ENCODE measurements at regions not wholly inside any gene's neighbourhood (a gene's known extent, or its start where the extent isn't known, plus 50 kb on each side); places are given as distances from the start of the nearest gene placed in this dataset.

DNA sequence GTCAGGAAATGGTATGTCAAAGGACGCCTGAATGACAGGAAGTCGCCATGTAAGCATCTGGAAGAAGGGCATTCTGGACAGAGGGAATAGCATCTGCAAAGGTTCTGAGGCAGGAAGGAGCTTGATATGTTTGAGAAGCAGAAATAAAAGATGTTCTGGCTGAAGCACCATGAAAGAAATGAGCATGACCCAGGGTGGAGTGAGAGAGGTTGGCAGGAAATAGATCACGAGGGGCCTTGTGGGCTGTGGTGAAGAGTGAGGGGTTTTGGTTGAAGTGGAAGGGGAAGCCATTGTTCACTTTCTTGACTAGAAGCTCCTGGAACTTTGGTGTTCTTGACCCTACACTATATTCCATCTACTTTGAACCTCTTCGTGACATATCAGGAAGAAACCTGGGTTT is 99.4 kb upstream of the PARP11 start:
- no peak overlapping the region for H3K4me3 ChIP-seq
- no peaks in the 10 kb centered on the region for H3K4me1 ChIP-seq
- H3K27ac ChIP-seq (replicated peaks) = no peak overlapping the region
- H3K9me3 ChIP-seq (replicated peaks) = no peaks in the 10 kb centered on the region
- H3K36me3 ChIP-seq = no peaks in the 10 kb centered on the region
- intact Hi-C loops (cut with micrococcal nuclease) = no loop called here
- H3K27me3 ChIP-seq (ENCODE audit: low read depth) = peaks cover 18% of the 10 kb centered on the region
- DNase-seq = no peak
- TF ChIP-seq, protein P1, sequence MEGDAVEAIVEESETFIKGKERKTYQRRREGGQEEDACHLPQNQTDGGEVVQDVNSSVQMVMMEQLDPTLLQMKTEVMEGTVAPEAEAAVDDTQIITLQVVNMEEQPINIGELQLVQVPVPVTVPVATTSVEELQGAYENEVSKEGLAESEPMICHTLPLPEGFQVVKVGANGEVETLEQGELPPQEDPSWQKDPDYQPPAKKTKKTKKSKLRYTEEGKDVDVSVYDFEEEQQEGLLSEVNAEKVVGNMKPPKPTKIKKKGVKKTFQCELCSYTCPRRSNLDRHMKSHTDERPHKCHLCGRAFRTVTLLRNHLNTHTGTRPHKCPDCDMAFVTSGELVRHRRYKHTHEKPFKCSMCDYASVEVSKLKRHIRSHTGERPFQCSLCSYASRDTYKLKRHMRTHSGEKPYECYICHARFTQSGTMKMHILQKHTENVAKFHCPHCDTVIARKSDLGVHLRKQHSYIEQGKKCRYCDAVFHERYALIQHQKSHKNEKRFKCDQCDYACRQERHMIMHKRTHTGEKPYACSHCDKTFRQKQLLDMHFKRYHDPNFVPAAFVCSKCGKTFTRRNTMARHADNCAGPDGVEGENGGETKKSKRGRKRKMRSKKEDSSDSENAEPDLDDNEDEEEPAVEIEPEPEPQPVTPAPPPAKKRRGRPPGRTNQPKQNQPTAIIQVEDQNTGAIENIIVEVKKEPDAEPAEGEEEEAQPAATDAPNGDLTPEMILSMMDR (IDR thresholded peaks at IDR 0.05; ENCODE audit: borderline replicate concordance) = no peak

DNA sequence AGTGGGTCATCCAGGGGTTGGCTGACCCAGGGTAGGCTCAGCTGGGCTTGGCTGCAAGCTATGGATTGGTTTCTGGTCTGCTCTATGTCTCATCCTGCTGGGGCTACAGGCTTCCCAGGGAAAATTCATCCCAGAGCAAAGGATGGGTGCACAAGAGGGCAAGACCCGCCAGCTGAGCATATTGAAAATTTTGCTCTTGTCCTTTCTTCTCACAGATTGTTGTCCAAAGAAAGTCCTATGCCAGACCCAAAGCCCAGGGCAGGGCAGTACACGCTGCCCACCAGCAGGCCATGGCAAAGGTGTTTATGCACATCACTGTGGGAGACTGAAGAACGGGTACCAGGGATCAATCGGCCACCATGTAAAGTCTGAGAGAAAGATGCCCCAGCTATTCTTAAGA is 95.3 kb upstream of the PARP11 start:
- no peaks in the 10 kb centered on the region for H3K9me3 ChIP-seq (replicated peaks)
- intact Hi-C loops (cut with micrococcal nuclease) = no loop called here
- no peaks in the 10 kb centered on the region for H3K4me1 ChIP-seq
- DNase-seq = no peak
- peaks cover 42% of the 10 kb centered on the region for H3K27me3 ChIP-seq (ENCODE audit: low read depth)
- H3K27ac ChIP-seq (replicated peaks) = no peak overlapping the region
- TF ChIP-seq, protein P1 (IDR thresholded peaks at IDR 0.05; ENCODE audit: borderline replicate concordance) = no peak
- H3K4me3 ChIP-seq = no peak overlapping the region
- H3K36me3 ChIP-seq = no peaks in the 10 kb centered on the region

DNA sequence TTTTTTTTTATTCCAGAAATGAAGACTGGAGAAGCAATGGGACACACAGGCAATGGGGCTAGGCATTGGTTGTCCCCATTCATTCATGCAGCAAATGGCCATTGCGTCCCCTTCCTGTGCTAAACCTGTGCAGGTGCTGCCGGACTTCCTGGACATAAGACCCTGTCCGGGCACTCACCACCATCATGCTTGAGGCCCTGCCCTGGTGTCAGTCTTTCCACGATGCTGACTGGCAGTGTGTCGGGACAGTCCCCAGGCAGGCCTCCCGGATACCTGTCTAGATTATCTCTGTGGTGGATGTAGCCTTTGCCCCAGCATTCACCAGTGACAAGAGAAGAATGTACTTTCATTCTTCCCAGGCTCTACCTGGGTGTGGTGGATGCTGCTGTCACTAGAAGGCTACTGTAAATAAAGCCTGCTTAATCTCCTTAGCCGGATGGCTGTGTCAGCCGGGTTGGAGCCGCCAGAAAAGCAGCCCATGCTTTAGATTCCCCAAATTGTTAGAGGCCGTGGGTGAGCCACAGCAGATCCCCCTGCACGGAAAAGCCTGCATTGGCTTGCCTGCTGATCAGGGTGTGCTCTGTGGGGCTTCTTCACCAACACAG is 94.5 kb upstream of the PARP11 start:
- Histone ChIP-seq H3K9me3 (replicated peaks) (no peaks in the 10 kb centered on the region), H3K4me3 (no peak overlapping the region), H3K27ac (replicated peaks) (no peak overlapping the region), H3K36me3 (no peaks in the 10 kb centered on the region), H3K27me3 (ENCODE audit: low read depth) (peaks cover 42% of the 10 kb centered on the region), H3K4me1 (no peaks in the 10 kb centered on the region)
- intact Hi-C loops (cut with micrococcal nuclease) = no loop called here
- TF ChIP-seq, protein P1 (IDR thresholded peaks at IDR 0.05; ENCODE audit: borderline replicate concordance) = no peak
- DNase-seq = no peak

DNA sequence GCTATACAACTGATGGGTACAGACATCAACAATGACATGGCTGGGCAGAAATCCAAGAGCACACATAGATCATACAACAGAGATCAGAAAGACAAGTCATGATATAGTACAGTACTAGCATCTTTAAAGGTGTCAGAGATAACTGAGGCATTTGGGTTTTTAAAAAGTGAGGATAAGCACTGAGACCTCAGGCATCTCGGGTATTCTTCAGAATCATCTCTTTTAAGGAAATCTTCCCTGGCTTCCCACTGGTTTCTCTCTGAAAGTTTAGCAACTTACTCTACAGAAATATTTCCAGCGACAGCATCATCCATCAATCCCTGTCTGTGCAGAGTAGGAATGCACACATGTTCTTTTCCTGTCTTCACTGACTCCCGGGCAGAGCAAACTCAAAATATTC is 93.2 kb upstream of the PARP11 start:
- no peak for DNase-seq
- intact Hi-C loops (cut with micrococcal nuclease) = no loop called here
- Histone ChIP-seq H3K4me3 (no peak overlapping the region), H3K9me3 (replicated peaks) (no peaks in the 10 kb centered on the region), H3K4me1 (no peaks in the 10 kb centered on the region), H3K36me3 (no peaks in the 10 kb centered on the region), H3K27me3 (ENCODE audit: low read depth) (peaks cover 42% of the 10 kb centered on the region), H3K27ac (replicated peaks) (no peak overlapping the region)
- TF ChIP-seq, protein P1 (IDR thresholded peaks at IDR 0.05; ENCODE audit: borderline replicate concordance) = no peak

DNA sequence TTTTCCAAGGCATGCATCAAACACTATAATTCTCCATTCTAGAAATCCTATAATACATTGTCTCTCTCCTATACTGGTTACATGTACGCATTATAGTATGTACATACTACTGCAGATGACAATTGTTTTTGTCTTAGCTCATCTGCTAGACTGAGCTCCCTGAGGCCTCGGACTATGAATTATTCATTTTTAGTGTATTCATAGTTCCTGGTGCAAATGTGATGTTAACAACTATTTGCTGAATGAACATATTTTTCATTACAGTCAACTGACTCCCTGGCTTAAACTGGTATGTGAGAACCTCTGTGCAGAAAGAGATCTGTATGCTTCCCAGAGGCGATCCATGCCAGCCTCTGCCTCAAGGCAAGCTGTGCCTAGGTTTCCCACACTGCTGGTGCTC is 91.8 kb upstream of the PARP11 start:
- H3K9me3 ChIP-seq (replicated peaks) = no peaks in the 10 kb centered on the region
- no peaks in the 10 kb centered on the region for H3K36me3 ChIP-seq
- no peak overlapping the region for H3K4me3 ChIP-seq
- no peak overlapping the region for H3K27ac ChIP-seq (replicated peaks)
- intact Hi-C loops (cut with micrococcal nuclease) = no loop called here
- DNase-seq = no peak
- TF ChIP-seq, protein P1 (IDR thresholded peaks at IDR 0.05; ENCODE audit: borderline replicate concordance) = no peak
- H3K4me1 ChIP-seq = no peaks in the 10 kb centered on the region
- peaks cover 36% of the 10 kb centered on the region for H3K27me3 ChIP-seq (ENCODE audit: low read depth)

Measured in left ventricle myocardium inferior (tissue), 1 donor.